ENCODE measurements at regions not wholly inside any gene's neighbourhood (a gene's known extent, or its start where the extent isn't known, plus 50 kb on each side); places are given as distances from the start of the nearest gene placed in this dataset.

GRCh38 chr9:565528-565927, 276.0 kb upstream of the DMRT1 start:
- TF ChIP-seq CTCF (IDR thresholded peaks at IDR 0.05) (no peak), POLR2A (IDR thresholded peaks at IDR 0.05) (no peak)
